CD1c-positive myeloid dendritic cell (primary cell): ENCODE measurements at regions not wholly inside any gene's neighbourhood (a gene's known extent, or its start where the extent isn't known, plus 50 kb on each side); places are given as distances from the start of the nearest gene placed in this dataset.

Experiments used
- DNase-seq: peaks from one replicate; pipeline ENCODE4 v3.0.0-alpha.2; 2016; ENCODE audit errors: extremely low spot score

GRCh38 chr12:46470036-46470627, 97.6 kb upstream of the SLC38A2 start:
- peak; percentile 24 for DNase-seq

DNA sequence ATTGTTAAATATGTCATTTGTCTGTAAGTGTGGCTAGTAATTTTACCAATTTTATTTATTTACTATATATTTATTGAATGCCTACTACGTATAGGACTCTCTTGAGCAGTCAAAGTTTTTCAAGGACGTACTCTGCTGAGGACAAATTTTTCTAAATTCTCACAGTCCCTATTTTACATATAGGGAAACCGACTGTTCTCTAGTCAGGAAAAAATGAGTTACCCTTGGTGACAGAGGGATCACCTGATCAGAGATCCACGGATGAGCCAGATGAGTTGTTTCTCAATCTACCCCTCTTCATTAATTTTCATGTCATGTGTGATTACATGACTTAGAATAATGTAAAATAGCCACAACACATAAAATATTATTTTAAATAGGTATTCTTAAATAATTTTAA, 96.2 kb upstream of the SLC38A2 start:
- DNase-seq = no peak

DNA sequence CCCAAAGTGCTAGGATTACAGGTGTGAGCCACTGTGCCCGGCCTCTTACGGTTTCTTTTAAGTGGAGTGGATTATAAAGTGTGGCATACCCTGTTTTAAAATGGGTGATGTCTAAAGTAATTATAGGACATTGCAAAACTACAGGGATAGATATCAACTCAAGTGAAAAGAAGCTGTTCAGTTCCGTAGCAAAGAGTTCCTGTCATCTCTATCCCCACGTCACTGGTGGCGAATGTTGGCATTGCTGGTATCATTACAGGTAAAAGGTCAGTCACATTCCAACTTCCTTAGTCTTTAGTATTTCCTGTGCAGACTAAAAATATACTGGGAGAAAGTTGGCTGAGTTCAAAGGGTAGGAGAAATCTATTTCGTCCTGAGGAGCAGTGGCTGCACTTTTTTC, 95.6 kb upstream of the SLC38A2 start:
- DNase-seq = no peak

GRCh38 chr12:46465307-46465706, 92.7 kb upstream of the SLC38A2 start:
- DNase-seq = no peak

DNA sequence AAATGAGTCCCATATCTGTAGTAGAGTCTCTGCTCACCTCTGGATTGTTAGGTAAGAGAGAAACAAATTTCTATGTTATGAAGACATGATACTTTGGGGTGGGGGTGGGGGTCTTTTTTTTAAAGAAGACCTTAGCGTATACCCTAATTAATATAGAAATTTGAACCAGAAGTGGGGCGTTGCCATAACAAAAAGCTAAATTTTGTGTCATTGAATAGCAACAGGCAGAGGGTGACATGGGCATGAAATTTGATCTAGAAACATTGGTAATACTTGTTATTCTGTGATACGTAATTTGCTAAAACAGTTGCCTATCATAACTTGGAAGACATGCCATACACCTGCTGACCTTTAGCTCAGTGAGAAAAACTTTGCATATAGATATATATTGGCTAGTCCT, 92.3 kb upstream of the SLC38A2 start:
- no peak for DNase-seq

DNA sequence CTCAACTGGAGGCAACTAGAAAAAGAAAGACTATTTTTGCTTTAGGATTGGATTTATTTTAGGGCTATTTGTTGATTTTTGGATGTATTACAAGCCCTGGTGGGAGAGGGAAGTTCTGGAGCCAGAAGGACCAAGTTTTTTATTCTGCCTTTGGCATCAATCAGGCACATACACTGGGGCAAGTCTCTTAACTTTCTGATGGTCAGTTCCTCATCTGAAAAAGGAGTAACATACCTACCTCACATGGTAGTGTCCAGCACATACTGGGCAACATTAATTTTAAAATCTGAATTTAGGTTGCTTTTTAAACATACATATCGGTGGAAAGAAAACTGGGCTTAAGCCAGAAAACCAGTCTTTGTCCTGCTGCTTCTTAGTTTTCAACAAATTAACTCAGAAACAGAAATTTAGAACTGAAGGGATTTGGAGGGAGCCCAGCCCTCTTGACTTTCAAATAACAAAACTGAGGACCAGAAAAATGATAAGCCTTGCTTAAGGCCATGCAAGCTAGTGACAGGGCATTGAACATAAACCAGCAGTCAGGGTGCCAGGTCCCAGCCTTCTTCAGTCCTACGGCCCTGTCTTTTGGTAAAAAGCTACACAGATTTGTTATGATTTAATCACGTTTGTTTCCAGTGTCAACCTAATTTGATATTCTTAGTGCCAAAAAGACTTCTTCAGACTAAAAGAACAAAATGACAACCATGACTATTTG, 90.2 kb upstream of the SLC38A2 start:
- no peak for DNase-seq

DNA sequence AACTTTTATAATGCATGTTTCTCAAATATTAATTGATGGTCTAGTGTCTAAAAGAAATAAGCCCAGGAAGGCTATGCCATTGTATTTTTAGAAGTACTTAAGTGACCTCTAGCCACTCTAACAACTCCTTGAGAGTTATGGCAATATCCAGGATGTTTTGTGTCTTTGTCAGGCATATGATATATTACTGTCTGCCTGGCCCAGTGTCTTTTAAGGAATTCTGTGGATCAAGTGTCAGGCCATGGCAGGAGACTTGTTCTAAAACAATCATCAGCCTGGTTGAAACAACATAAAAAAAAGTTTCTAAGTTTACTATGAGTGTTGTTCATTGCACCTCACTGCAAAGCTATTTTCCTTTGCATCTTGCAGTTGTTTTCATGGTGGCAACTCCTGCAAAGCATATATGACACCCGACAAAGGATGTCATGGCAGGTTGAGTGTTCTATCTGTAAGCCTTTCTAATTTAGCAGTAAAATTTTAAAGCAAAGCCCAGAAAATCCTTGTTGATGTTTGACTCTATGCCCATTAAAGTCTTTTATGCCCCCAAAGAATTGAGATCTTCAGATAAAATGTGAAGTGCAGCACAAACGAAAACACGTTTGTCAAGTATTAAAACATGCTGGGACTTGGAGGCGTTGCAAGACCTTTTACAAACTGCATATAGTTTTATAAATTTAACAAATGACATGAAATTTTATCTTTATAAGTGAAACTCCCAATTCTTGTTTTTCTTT, 89.5 kb upstream of the SLC38A2 start:
- no peak for DNase-seq

GRCh38 chr12:46461459-46461858, 88.9 kb upstream of the SLC38A2 start:
- DNase-seq = no peak

DNA sequence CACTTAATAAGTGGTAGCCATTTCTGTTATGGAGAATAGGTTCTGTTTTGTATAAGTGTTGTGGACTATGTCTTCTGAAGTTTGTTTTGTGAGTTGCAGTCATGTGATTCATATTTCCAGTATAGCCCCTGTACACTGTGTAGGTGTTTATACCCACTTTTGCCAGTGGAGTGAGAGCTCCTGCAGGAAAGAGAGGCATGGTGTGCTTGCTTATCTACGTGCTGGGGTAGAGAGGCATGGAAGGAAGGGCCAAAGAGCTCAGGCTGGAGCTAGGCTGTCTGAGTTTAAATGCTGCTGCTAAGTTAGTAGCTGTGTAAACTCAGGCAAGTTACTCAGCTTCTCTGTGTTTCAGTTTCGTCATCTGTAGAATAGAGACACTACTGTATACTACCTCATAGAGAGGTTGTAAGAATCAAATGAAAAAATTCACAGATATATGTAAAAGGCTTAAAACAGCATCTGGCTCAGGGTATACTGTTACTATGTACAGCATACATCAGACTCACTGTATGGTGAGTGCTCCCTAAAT, 88.2 kb upstream of the SLC38A2 start:
- no peak for DNase-seq

GRCh38 chr12:46459861-46460545, 87.4 kb upstream of the SLC38A2 start:
- DNase-seq = peak; percentile 68

- no peak for DNase-seq
Measured at GRCh38 chr12:46459111-46459510, 86.5 kb upstream of the SLC38A2 start.

- DNase-seq = peak; percentile 61
Measured at GRCh38 chr12:46458500-46459102, 86.0 kb upstream of the SLC38A2 start.

DNA sequence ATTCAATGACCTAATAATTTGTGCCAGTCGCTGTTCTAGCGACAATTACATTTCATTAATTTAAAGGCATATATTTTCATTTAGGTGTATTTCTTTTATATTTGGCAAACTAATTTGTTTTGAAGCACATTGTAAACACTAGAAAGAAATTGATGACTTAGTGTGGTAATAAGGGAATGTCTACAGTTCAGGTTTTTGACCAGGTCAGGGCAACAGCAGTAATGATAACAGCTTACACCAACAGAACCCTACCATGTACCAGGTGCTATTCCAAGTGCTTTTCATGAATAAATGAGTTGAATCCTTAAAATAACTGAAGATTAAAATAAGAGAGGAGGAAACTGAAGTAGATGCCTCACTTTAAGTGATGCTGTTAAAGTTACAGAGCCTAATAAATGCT, 85.4 kb upstream of the SLC38A2 start:
- no peak for DNase-seq

DNA sequence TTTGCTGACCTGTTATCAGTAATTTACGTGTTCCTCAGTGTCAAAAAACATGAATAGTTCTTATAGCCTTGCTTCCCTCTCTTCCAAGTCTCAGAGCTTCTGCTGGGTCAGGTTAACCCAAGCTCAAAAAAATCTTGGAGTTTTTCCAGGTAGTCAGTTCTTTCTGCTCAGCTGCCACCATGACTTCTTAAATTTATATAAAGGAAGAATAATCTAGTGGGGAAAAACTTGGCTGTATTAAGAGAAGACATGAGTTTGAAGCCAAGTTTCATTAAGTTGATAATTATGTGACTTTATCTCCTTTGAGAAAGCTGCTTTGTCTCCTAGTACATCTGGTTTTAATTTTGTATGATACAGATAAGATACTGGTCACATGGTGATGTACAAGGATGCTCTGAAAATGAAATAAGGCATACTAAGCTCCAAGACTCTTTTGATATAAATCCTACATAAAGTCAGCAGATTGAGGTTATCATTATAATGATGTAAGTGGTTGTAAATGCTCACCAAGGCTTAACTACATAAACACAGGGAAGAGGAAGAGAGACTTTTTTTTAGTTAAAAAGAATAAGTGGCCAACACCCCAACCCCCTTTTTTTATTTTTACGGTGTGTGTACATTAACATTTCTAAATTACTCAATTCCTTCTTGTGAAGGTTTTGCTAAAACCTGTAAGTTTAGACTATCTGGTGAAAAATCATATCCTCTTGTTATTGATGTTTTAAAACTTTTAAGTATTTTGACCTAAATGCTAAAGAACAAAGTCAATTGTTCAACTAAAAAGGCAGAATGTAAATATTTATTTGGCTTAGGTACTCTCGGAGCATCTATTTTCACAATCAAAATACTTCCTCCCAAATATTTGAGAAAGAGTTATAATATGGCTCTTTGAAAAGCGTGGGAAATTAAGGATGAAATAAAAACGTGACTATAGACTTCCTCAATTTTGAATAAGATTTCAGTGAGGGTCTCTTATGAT, 84.1 kb upstream of the SLC38A2 start:
- DNase-seq = peak; percentile 11

- no peak for DNase-seq
Measured at GRCh38 chr12:46455648-46456352, 83.2 kb upstream of the SLC38A2 start.

- no peak for DNase-seq
Measured at GRCh38 chr12:46454981-46455380, 82.4 kb upstream of the SLC38A2 start.

DNA sequence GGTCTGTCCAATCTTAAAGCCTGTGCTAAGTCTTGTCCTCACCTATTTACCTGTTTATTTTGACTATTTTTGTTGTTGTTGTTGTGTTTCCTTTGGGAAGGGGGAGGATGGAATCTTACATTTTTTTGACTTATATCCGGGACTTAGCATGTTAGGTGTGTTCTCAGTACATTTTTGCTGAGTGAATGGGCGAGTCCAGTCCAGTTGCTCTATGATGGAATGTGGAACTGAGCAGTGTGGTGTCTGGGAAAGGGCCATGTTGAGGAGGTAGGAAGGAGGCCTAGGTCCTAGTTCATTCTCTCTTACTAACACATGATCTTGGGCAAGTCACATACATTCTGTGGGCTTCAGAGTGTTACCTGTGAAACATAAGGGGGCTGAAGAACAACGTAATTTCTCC, 80.9 kb upstream of the SLC38A2 start:
- DNase-seq = no peak

DNA sequence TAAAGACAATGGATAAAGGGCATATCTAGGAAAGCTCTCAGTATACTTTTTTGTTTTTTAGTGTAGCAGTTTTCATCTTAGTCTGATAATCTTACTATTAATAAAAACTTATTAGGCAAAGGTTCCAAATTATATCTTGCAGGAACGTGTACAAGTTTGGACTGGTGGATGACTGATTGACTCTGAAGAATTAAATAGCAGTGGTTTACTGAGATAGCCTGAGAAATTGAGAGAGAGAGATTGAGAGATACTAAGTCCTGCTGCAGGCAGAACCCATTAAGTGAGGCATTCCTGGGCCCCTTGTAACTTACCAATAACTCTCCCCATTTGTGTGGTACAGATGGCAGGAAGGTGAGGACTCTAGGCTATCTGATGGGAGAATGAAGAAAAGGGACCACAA, 80.2 kb upstream of the SLC38A2 start:
- no peak for DNase-seq

DNA sequence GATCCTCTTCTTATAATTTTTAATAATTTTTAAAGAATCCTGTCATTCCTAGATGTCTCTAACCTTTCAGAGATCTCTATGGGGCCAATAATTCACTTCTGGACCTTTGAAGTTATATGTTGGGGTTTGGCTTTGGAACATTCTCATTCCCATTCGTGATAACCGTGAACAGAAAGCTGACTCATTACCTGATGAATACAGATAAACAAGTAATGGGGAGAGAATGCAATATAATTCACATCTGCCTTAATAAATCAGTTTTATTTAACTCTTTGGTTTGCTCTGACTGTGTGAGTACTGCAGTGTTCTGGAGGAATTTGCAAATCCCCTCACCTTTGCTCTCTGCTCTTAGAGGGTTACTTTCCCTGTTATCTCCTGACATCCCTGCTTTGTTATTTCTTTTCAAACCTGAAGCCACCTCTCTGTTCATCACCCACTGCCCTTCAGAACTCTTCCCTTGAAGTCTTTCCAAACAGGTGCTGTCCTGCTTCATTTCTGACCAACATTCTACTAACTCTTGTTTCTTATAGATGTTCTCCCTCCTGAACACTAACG, 79.6 kb upstream of the SLC38A2 start:
- DNase-seq = no peak
